HEK293T (cell line): ENCODE measurements at regions not wholly inside any gene's neighbourhood (a gene's known extent, or its start where the extent isn't known, plus 50 kb on each side); places are given as distances from the start of the nearest gene placed in this dataset.

ENCODE experiments used
- ARNT ChIP-seq: fragments of 450-650 bp; IDR thresholded peaks from 2 replicates; pipeline ENCODE4 v1.6.1; 2017; ENCODE audit warnings: mild to moderate bottlenecking
- BHLHE40 ChIP-seq: fragments of 450-650 bp; IDR thresholded peaks from 2 replicates; pipeline ENCODE4 v1.6.1; 2016; ENCODE audit warnings: mild to moderate bottlenecking, moderate library complexity, borderline replicate concordance
- FOXK2 ChIP-seq: fragments of 450-650 bp; IDR thresholded peaks from 2 replicates; pipeline ENCODE4 v1.6.1; 2016; ENCODE audit warnings: mild to moderate bottlenecking
- HDGF ChIP-seq: fragments of 450-650 bp; IDR thresholded peaks from 2 replicates; pipeline ENCODE4 v1.6.1; 2017; ENCODE audit warnings: antibody characterized with exemption, borderline replicate concordance
- SP1 ChIP-seq: fragments of 450-650 bp; IDR thresholded peaks from 2 replicates; pipeline ENCODE4 v1.6.1; 2017
- SUZ12 ChIP-seq: fragments of 450-650 bp; IDR thresholded peaks from 2 replicates; pipeline ENCODE4 v1.6.1; 2016; ENCODE audit warnings: mild to moderate bottlenecking
- TARDBP ChIP-seq: fragments of 450-650 bp; IDR thresholded peaks from 2 replicates; pipeline ENCODE4 v1.6.1; 2016
- TF ChIP-seq, protein P1 (sequence below): fragments of 450-650 bp; IDR thresholded peaks from 2 replicates; pipeline ENCODE4 v1.6.1; 2016

- TF ChIP-seq, protein P1, sequence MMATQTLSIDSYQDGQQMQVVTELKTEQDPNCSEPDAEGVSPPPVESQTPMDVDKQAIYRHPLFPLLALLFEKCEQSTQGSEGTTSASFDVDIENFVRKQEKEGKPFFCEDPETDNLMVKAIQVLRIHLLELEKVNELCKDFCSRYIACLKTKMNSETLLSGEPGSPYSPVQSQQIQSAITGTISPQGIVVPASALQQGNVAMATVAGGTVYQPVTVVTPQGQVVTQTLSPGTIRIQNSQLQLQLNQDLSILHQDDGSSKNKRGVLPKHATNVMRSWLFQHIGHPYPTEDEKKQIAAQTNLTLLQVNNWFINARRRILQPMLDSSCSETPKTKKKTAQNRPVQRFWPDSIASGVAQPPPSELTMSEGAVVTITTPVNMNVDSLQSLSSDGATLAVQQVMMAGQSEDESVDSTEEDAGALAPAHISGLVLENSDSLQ, result no peak
- TF ChIP-seq SP1 (no peak), BHLHE40 (no peak), FOXK2 (no peak), ARNT (no peak), TARDBP (no peak), SUZ12 (no peak), HDGF (no peak)
Measured at GRCh38 chr2:78811955-78812610, 213.4 kb upstream of the REG3G start.
